ENCODE measurements at regions not wholly inside any gene's neighbourhood (a gene's known extent, or its start where the extent isn't known, plus 50 kb on each side); places are given as distances from the start of the nearest gene placed in this dataset.

- Histone ChIP-seq H3K4me1 (ENCODE audit: control insufficient read depth, insufficient read depth, low read length) (no peaks in the 10 kb centered on the region), H3K4me3 (ENCODE audit: low read depth, low read length) (no peak overlapping the region), H3K36me3 (ENCODE audit: control insufficient read depth, insufficient read depth, low read length) (no peaks in the 10 kb centered on the region), H3K27ac (ENCODE audit: low read depth, low read length) (no peak overlapping the region), H3K9me3 (ENCODE audit: control insufficient read depth, insufficient read depth, low read depth, low read length) (no peaks in the 10 kb centered on the region), H3K9ac (ENCODE audit: low read length) (no peak overlapping the region), H3K27me3 (ENCODE audit: control insufficient read depth, insufficient read depth, low read length) (no peaks in the 10 kb centered on the region)
Measured at GRCh38 chr9:75734802-75735201, 155.7 kb upstream of the PCSK5 start.

- Histone ChIP-seq H3K9me3 (ENCODE audit: control insufficient read depth, insufficient read depth, low read depth, low read length) (no peaks in the 10 kb centered on the region), H3K27me3 (ENCODE audit: control insufficient read depth, insufficient read depth, low read length) (no peaks in the 10 kb centered on the region), H3K27ac (ENCODE audit: low read depth, low read length) (no peak overlapping the region), H3K4me3 (ENCODE audit: low read depth, low read length) (no peak overlapping the region), H3K4me1 (ENCODE audit: control insufficient read depth, insufficient read depth, low read length) (no peaks in the 10 kb centered on the region), H3K36me3 (ENCODE audit: control insufficient read depth, insufficient read depth, low read length) (no peaks in the 10 kb centered on the region), H3K9ac (ENCODE audit: low read length) (no peak overlapping the region)
Measured at GRCh38 chr9:75739884-75740611, 150.4 kb upstream of the PCSK5 start.

- no peaks in the 10 kb centered on the region for H3K27me3 ChIP-seq (ENCODE audit: control insufficient read depth, insufficient read depth, low read length)
- H3K27ac ChIP-seq (ENCODE audit: low read depth, low read length) = no peak overlapping the region
- no peak overlapping the region for H3K9ac ChIP-seq (ENCODE audit: low read length)
- no peak overlapping the region for H3K4me3 ChIP-seq (ENCODE audit: low read depth, low read length)
- H3K4me1 ChIP-seq (ENCODE audit: control insufficient read depth, insufficient read depth, low read length) = no peaks in the 10 kb centered on the region
- H3K9me3 ChIP-seq (ENCODE audit: control insufficient read depth, insufficient read depth, low read depth, low read length) = no peaks in the 10 kb centered on the region
- H3K36me3 ChIP-seq (ENCODE audit: control insufficient read depth, insufficient read depth, low read length) = no peaks in the 10 kb centered on the region
Measured at GRCh38 chr9:75743855-75744254, 146.6 kb upstream of the PCSK5 start.

GRCh38 chr9:75754080-75754479, 136.4 kb upstream of the PCSK5 start:
- no peaks in the 10 kb centered on the region for H3K9me3 ChIP-seq (ENCODE audit: control insufficient read depth, insufficient read depth, low read depth, low read length)

GRCh38 chr9:75775166-75775565, 115.3 kb upstream of the PCSK5 start:
- no peaks in the 10 kb centered on the region for H3K36me3 ChIP-seq (ENCODE audit: control insufficient read depth, insufficient read depth, low read length)
- no peaks in the 10 kb centered on the region for H3K4me1 ChIP-seq (ENCODE audit: control insufficient read depth, insufficient read depth, low read length)
- no peaks in the 10 kb centered on the region for H3K27me3 ChIP-seq (ENCODE audit: control insufficient read depth, insufficient read depth, low read length)
- H3K4me3 ChIP-seq (ENCODE audit: low read depth, low read length) = no peak overlapping the region
- no peak overlapping the region for H3K27ac ChIP-seq (ENCODE audit: low read depth, low read length)
- H3K9me3 ChIP-seq (ENCODE audit: control insufficient read depth, insufficient read depth, low read depth, low read length) = 0 out of 2 replicates have a peak, but pooled peaks cover 3% of the 10 kb centered on the region
- no peak overlapping the region for H3K9ac ChIP-seq (ENCODE audit: low read length)

More at GRCh38 chr9:75754080-75754479, 136.4 kb upstream of the PCSK5 start:
- H3K4me3 ChIP-seq (ENCODE audit: low read depth, low read length) = no peak overlapping the region
- no peak overlapping the region for H3K27ac ChIP-seq (ENCODE audit: low read depth, low read length)
- no peaks in the 10 kb centered on the region for H3K4me1 ChIP-seq (ENCODE audit: control insufficient read depth, insufficient read depth, low read length)
- H3K36me3 ChIP-seq (ENCODE audit: control insufficient read depth, insufficient read depth, low read length) = no peaks in the 10 kb centered on the region
- H3K27me3 ChIP-seq (ENCODE audit: control insufficient read depth, insufficient read depth, low read length) = no peaks in the 10 kb centered on the region
- no peak overlapping the region for H3K9ac ChIP-seq (ENCODE audit: low read length)

GRCh38 chr9:75775966-75776691, 114.3 kb upstream of the PCSK5 start:
- H3K9me3 ChIP-seq (ENCODE audit: control insufficient read depth, insufficient read depth, low read depth, low read length) = 0 out of 2 replicates have a peak, but pooled peaks cover 3% of the 10 kb centered on the region

GRCh38 chr9:75780185-75780584, 110.3 kb upstream of the PCSK5 start:
- Histone ChIP-seq H3K27ac (ENCODE audit: low read depth, low read length) (no peak overlapping the region), H3K4me3 (ENCODE audit: low read depth, low read length) (no peak overlapping the region), H3K4me1 (ENCODE audit: control insufficient read depth, insufficient read depth, low read length) (no peaks in the 10 kb centered on the region), H3K9ac (ENCODE audit: low read length) (no peak overlapping the region), H3K36me3 (ENCODE audit: control insufficient read depth, insufficient read depth, low read length) (no peaks in the 10 kb centered on the region), H3K9me3 (ENCODE audit: control insufficient read depth, insufficient read depth, low read depth, low read length) (no peaks in the 10 kb centered on the region), H3K27me3 (ENCODE audit: control insufficient read depth, insufficient read depth, low read length) (no peaks in the 10 kb centered on the region)

More at GRCh38 chr9:75775966-75776691, 114.3 kb upstream of the PCSK5 start:
- Histone ChIP-seq H3K4me1 (ENCODE audit: control insufficient read depth, insufficient read depth, low read length) (no peaks in the 10 kb centered on the region), H3K4me3 (ENCODE audit: low read depth, low read length) (no peak overlapping the region), H3K36me3 (ENCODE audit: control insufficient read depth, insufficient read depth, low read length) (no peaks in the 10 kb centered on the region), H3K27me3 (ENCODE audit: control insufficient read depth, insufficient read depth, low read length) (no peaks in the 10 kb centered on the region), H3K9ac (ENCODE audit: low read length) (no peak overlapping the region), H3K27ac (ENCODE audit: low read depth, low read length) (no peak overlapping the region)

- Histone ChIP-seq H3K27ac (ENCODE audit: low read depth, low read length) (no peak overlapping the region), H3K27me3 (ENCODE audit: control insufficient read depth, insufficient read depth, low read length) (no peaks in the 10 kb centered on the region), H3K9ac (ENCODE audit: low read length) (no peak overlapping the region), H3K4me1 (ENCODE audit: control insufficient read depth, insufficient read depth, low read length) (no peaks in the 10 kb centered on the region), H3K4me3 (ENCODE audit: low read depth, low read length) (no peak overlapping the region), H3K9me3 (ENCODE audit: control insufficient read depth, insufficient read depth, low read depth, low read length) (no peaks in the 10 kb centered on the region), H3K36me3 (ENCODE audit: control insufficient read depth, insufficient read depth, low read length) (no peaks in the 10 kb centered on the region)
Measured at GRCh38 chr9:75788006-75788634, 102.4 kb upstream of the PCSK5 start.

- no peak overlapping the region for H3K27ac ChIP-seq (ENCODE audit: low read depth, low read length)
- no peaks in the 10 kb centered on the region for H3K4me1 ChIP-seq (ENCODE audit: control insufficient read depth, insufficient read depth, low read length)
- H3K9me3 ChIP-seq (ENCODE audit: control insufficient read depth, insufficient read depth, low read depth, low read length) = no peaks in the 10 kb centered on the region
- no peaks in the 10 kb centered on the region for H3K27me3 ChIP-seq (ENCODE audit: control insufficient read depth, insufficient read depth, low read length)
- H3K9ac ChIP-seq (ENCODE audit: low read length) = no peak overlapping the region
- no peaks in the 10 kb centered on the region for H3K36me3 ChIP-seq (ENCODE audit: control insufficient read depth, insufficient read depth, low read length)
- H3K4me3 ChIP-seq (ENCODE audit: low read depth, low read length) = no peak overlapping the region
Measured at GRCh38 chr9:75797085-75797580, 93.3 kb upstream of the PCSK5 start.

- no peak overlapping the region for H3K9ac ChIP-seq (ENCODE audit: low read length)
Measured at GRCh38 chr9:75798505-75798904, 92.0 kb upstream of the PCSK5 start.

GRCh38 chr9:75803130-75803529, 87.3 kb upstream of the PCSK5 start:
- Histone ChIP-seq H3K4me1 (ENCODE audit: control insufficient read depth, insufficient read depth, low read length) (no peaks in the 10 kb centered on the region), H3K27ac (ENCODE audit: low read depth, low read length) (no peak overlapping the region), H3K4me3 (ENCODE audit: low read depth, low read length) (no peak overlapping the region)

More at GRCh38 chr9:75798505-75798904, 92.0 kb upstream of the PCSK5 start:
- Histone ChIP-seq H3K27me3 (ENCODE audit: control insufficient read depth, insufficient read depth, low read length) (no peaks in the 10 kb centered on the region), H3K4me1 (ENCODE audit: control insufficient read depth, insufficient read depth, low read length) (no peaks in the 10 kb centered on the region), H3K4me3 (ENCODE audit: low read depth, low read length) (no peak overlapping the region), H3K9me3 (ENCODE audit: control insufficient read depth, insufficient read depth, low read depth, low read length) (no peaks in the 10 kb centered on the region), H3K27ac (ENCODE audit: low read depth, low read length) (no peak overlapping the region), H3K36me3 (ENCODE audit: control insufficient read depth, insufficient read depth, low read length) (no peaks in the 10 kb centered on the region)

More at GRCh38 chr9:75803130-75803529, 87.3 kb upstream of the PCSK5 start:
- H3K27me3 ChIP-seq (ENCODE audit: control insufficient read depth, insufficient read depth, low read length) = no peaks in the 10 kb centered on the region
- H3K9ac ChIP-seq (ENCODE audit: low read length) = no peak overlapping the region
- H3K36me3 ChIP-seq (ENCODE audit: control insufficient read depth, insufficient read depth, low read length) = no peaks in the 10 kb centered on the region
- no peaks in the 10 kb centered on the region for H3K9me3 ChIP-seq (ENCODE audit: control insufficient read depth, insufficient read depth, low read depth, low read length)
